ENCODE measurements at regions not wholly inside any gene's neighbourhood (a gene's known extent, or its start where the extent isn't known, plus 50 kb on each side); places are given as distances from the start of the nearest gene placed in this dataset.

DNA sequence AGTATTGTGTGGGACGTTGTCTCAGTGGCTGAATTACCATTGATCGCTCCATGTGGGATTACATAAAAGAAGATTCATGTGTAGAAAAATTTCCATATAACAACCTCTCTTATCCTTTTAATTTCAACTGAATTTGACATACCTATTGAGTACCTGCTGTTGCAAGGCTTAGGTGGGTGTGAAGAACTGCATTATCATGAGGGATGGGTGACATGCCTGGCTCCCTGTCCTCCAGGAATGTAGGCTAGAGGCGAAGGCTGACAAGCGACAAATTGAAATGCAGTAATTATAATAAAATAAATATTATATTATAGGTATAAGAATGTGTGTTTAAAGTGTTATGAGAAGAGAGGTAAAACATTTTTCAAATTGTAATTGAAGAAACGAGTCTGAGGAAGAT lies 52.7 kb upstream of the SPESP1 start:
- Histone ChIP-seq H3K79me2 (ENCODE audit: insufficient read depth, low read length) (no peaks in the 10 kb centered on the region), H3K9me3 (ENCODE audit: insufficient read depth, low read length, severe bottlenecking) (no peaks in the 10 kb centered on the region), H4K20me1 (ENCODE audit: insufficient read depth, low read length) (no peaks in the 10 kb centered on the region)

DNA sequence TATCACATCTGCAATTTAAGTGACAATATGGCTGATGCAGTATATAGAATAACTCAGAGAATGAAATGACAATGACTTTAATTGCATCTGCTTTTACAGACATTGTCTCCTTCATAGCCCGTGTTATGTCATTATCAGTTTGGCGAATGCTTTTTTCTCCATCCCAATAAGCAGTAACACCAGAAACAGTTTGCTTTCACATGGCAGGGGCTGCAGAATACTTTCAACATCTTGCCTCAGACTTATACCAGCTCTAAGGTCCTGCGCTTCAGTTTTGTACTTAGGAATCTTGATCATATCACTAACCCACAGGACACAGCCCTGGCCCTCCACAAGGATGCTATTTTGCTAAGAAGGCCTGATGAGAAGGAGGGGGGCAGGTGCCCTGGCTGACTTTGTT lies 49.9 kb upstream of the SPESP1 start:
- DNase-seq (no peak), ATAC-seq (ENCODE audit: insufficient read depth, low read depth) (no peak)
- no peak for TF ChIP-seq EZH2 (IDR thresholded peaks at IDR 0.05; ENCODE audit: borderline replicate concordance, low read depth, low read length, severe bottlenecking)
- TF ChIP-seq, protein P1, sequence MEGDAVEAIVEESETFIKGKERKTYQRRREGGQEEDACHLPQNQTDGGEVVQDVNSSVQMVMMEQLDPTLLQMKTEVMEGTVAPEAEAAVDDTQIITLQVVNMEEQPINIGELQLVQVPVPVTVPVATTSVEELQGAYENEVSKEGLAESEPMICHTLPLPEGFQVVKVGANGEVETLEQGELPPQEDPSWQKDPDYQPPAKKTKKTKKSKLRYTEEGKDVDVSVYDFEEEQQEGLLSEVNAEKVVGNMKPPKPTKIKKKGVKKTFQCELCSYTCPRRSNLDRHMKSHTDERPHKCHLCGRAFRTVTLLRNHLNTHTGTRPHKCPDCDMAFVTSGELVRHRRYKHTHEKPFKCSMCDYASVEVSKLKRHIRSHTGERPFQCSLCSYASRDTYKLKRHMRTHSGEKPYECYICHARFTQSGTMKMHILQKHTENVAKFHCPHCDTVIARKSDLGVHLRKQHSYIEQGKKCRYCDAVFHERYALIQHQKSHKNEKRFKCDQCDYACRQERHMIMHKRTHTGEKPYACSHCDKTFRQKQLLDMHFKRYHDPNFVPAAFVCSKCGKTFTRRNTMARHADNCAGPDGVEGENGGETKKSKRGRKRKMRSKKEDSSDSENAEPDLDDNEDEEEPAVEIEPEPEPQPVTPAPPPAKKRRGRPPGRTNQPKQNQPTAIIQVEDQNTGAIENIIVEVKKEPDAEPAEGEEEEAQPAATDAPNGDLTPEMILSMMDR (IDR thresholded peaks at IDR 0.05; ENCODE audit: borderline replicate concordance, extremely low read depth, low read length, poor library complexity, severe bottlenecking), result no peak
- Histone ChIP-seq H3K79me2 (ENCODE audit: insufficient read depth, low read length) (no peaks in the 10 kb centered on the region), H2AFZ (ENCODE audit: low read depth, low read length) (no peak overlapping the region), H3K9me3 (ENCODE audit: insufficient read depth, low read length, severe bottlenecking) (no peaks in the 10 kb centered on the region), H3K36me3 (ENCODE audit: insufficient read depth, low read length) (no peaks in the 10 kb centered on the region), H3K4me1 (ENCODE audit: insufficient read depth, low read length) (no peaks in the 10 kb centered on the region), H3K4me3 (ENCODE audit: low read depth in 1 of 2, low read length in 2 of 2) (no peak overlapping the region), H4K20me1 (ENCODE audit: insufficient read depth, low read length) (no peaks in the 10 kb centered on the region), H3K27ac (ENCODE audit: low read length) (no peak overlapping the region), H3K9ac (ENCODE audit: low read depth, low read length) (no peak overlapping the region), H3K27me3 (ENCODE audit: insufficient read depth, low read length, poor library complexity) (no peaks in the 10 kb centered on the region), H3K4me2 (ENCODE audit: insufficient read depth, low read length) (no peak overlapping the region)

More for the DNA sequence above, 52.7 kb upstream of the SPESP1 start:
- Histone ChIP-seq H3K4me1 (ENCODE audit: insufficient read depth, low read length) (no peaks in the 10 kb centered on the region), H3K4me2 (ENCODE audit: insufficient read depth, low read length) (no peak overlapping the region), H3K36me3 (ENCODE audit: insufficient read depth, low read length) (no peaks in the 10 kb centered on the region), H3K27ac (ENCODE audit: low read length) (no peak overlapping the region), H2AFZ (ENCODE audit: low read depth, low read length) (no peak overlapping the region), H3K27me3 (ENCODE audit: insufficient read depth, low read length, poor library complexity) (peaks cover 2% of the 10 kb centered on the region), H3K9ac (ENCODE audit: low read depth, low read length) (no peak overlapping the region), H3K4me3 (ENCODE audit: low read depth in 1 of 2, low read length in 2 of 2) (no peak overlapping the region)
- no peak for TF ChIP-seq EZH2 (IDR thresholded peaks at IDR 0.05; ENCODE audit: borderline replicate concordance, low read depth, low read length, severe bottlenecking)
- TF ChIP-seq, protein P1 (IDR thresholded peaks at IDR 0.05; ENCODE audit: borderline replicate concordance, extremely low read depth, low read length, poor library complexity, severe bottlenecking), result no peak
- ATAC-seq (ENCODE audit: insufficient read depth, low read depth) (no peak), DNase-seq (no peak)
